ENCODE measurements at regions not wholly inside any gene's neighbourhood (a gene's known extent, or its start where the extent isn't known, plus 50 kb on each side); places are given as distances from the start of the nearest gene placed in this dataset.

GRCh38 chr6:155832596-155832995 lies 377.0 kb upstream of the NOX3 start:
- no peaks in the 10 kb centered on the region for H3K9me3 Mint-ChIP-seq (ENCODE audit: unreplicated experiment)
- DNase-seq = no peak
- H3K4me3 Mint-ChIP-seq (ENCODE audit: unreplicated experiment) = no peak overlapping the region
- H3K27ac Mint-ChIP-seq (ENCODE audit: unreplicated experiment) = no peak overlapping the region
- TF ChIP-seq CTCF (IDR thresholded peaks at IDR 0.05; ENCODE audit: partially characterized antibody, unreplicated experiment) = no peak
- no peaks in the 10 kb centered on the region for H3K27me3 Mint-ChIP-seq (ENCODE audit: unreplicated experiment)
- no peaks in the 10 kb centered on the region for H3K36me3 Mint-ChIP-seq (ENCODE audit: unreplicated experiment)
- H3K4me1 Mint-ChIP-seq (ENCODE audit: low read depth, unreplicated experiment) = no peaks in the 10 kb centered on the region

- Mint-ChIP-seq H3K4me3 (ENCODE audit: unreplicated experiment) (no peak overlapping the region), H3K4me1 (ENCODE audit: low read depth, unreplicated experiment) (no peaks in the 10 kb centered on the region), H3K9me3 (ENCODE audit: unreplicated experiment) (no peaks in the 10 kb centered on the region), H3K27ac (ENCODE audit: unreplicated experiment) (no peak overlapping the region), H3K36me3 (ENCODE audit: unreplicated experiment) (no peaks in the 10 kb centered on the region), H3K27me3 (ENCODE audit: unreplicated experiment) (no peaks in the 10 kb centered on the region)
- no peak for DNase-seq
- TF ChIP-seq CTCF (IDR thresholded peaks at IDR 0.05; ENCODE audit: partially characterized antibody, unreplicated experiment) = no peak
Observed at GRCh38 chr6:155830531-155830930, 374.9 kb upstream of the NOX3 start.

- Mint-ChIP-seq H3K27ac (ENCODE audit: unreplicated experiment) (no peak overlapping the region), H3K27me3 (ENCODE audit: unreplicated experiment) (no peaks in the 10 kb centered on the region), H3K4me1 (ENCODE audit: low read depth, unreplicated experiment) (no peaks in the 10 kb centered on the region), H3K9me3 (ENCODE audit: unreplicated experiment) (no peaks in the 10 kb centered on the region), H3K36me3 (ENCODE audit: unreplicated experiment) (no peaks in the 10 kb centered on the region), H3K4me3 (ENCODE audit: unreplicated experiment) (no peak overlapping the region)
- DNase-seq = no peak
- TF ChIP-seq CTCF (IDR thresholded peaks at IDR 0.05; ENCODE audit: partially characterized antibody, unreplicated experiment) = no peak
Observed at GRCh38 chr6:155829646-155830045, 374.0 kb upstream of the NOX3 start.

DNA sequence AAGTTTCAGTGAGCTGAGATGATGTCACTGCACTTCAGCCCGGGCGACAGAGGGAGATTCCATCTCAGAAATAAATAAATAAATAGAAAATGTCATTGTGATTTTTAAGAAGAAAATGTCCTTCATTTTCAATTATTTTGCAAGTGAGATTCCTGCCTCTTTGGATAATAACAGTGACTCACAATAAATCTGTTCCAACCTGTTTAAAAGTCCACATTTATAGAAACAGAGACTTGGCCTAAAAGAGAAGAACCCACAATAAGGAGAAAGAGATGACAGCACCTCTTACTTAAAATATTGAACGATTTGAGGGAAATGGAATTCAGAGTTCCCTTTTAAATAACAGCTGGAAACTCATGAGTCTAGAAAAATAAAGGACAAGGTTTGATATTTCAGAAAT lies 373.4 kb upstream of the NOX3 start:
- no peaks in the 10 kb centered on the region for H3K9me3 Mint-ChIP-seq (ENCODE audit: unreplicated experiment)
- H3K36me3 Mint-ChIP-seq (ENCODE audit: unreplicated experiment) = no peaks in the 10 kb centered on the region
- H3K4me3 Mint-ChIP-seq (ENCODE audit: unreplicated experiment) = no peak overlapping the region
- no peak overlapping the region for H3K27ac Mint-ChIP-seq (ENCODE audit: unreplicated experiment)
- H3K4me1 Mint-ChIP-seq (ENCODE audit: low read depth, unreplicated experiment) = no peaks in the 10 kb centered on the region
- H3K27me3 Mint-ChIP-seq (ENCODE audit: unreplicated experiment) = no peaks in the 10 kb centered on the region
- DNase-seq = no peak
- no peak for TF ChIP-seq CTCF (IDR thresholded peaks at IDR 0.05; ENCODE audit: partially characterized antibody, unreplicated experiment)

DNA sequence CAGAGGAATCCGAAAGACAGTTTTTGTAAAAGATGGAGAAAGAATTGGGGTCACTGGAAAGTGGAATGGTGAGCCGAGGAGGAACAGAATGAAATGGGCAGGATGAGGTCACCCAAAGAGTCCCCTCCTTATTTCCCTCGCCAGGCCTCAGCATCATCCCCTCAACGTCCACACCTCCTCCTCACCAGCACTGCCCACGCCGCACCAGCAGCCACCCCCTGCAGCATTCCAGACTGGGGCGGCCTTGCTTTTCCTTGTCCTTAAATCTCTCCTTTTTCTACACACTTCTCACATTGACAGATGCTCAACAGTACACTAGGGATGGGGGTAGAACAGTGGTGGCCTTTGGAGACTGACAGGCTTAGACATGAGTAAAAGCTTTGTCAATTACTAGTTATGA lies 363.1 kb upstream of the NOX3 start:
- H3K27me3 Mint-ChIP-seq (ENCODE audit: unreplicated experiment) = peaks cover 1% of the 10 kb centered on the region
- H3K36me3 Mint-ChIP-seq (ENCODE audit: unreplicated experiment) = no peaks in the 10 kb centered on the region
- H3K4me1 Mint-ChIP-seq (ENCODE audit: low read depth, unreplicated experiment) = peaks cover 2% of the 10 kb centered on the region
- no peak for TF ChIP-seq CTCF (IDR thresholded peaks at IDR 0.05; ENCODE audit: partially characterized antibody, unreplicated experiment)
- no peak for DNase-seq
- no peak overlapping the region for H3K27ac Mint-ChIP-seq (ENCODE audit: unreplicated experiment)
- H3K9me3 Mint-ChIP-seq (ENCODE audit: unreplicated experiment) = no peaks in the 10 kb centered on the region
- H3K4me3 Mint-ChIP-seq (ENCODE audit: unreplicated experiment) = no peak overlapping the region
